MCF 10A (cell line): ENCODE measurements at regions not wholly inside any gene's neighbourhood (a gene's known extent, or its start where the extent isn't known, plus 50 kb on each side); places are given as distances from the start of the nearest gene placed in this dataset.

Experiments used
- BruUV-seq: library from RNA; stranded (reverse); fragments of 400-500 nt; replicated peaks from 2 replicates; lab custom pipeline; 2021; lab: Mats Ljungman, UMichigan
- CTCF ChIA-PET: fragments of 300-600 bp; sonication (Branson Sonifier 250); formaldehyde crosslinking; extraction: SDS; loops from one replicate; lab custom pipeline; 2021; ENCODE audit warnings: antibody characterized with exemption, inconsistent platforms; lab: Yijun Ruan, JAX
- POLR2A ChIA-PET: fragments of 300-600, 350-650 bp; sonication (Branson Sonifier 250); formaldehyde crosslinking; extraction: SDS; loops from one replicate; lab custom pipeline; 2020; ENCODE audit warnings: antibody characterized with exemption, inconsistent platforms; lab: Yijun Ruan, JAX
- DNase-seq: peaks from one replicate; pipeline ENCODE4 v3.0.0-alpha.2; 2018; ENCODE audit not compliant: unreplicated experiment
- H3K27ac Mint-ChIP-seq: one replicate; pipeline ENCODE4 v1.8.0; 2022; ENCODE audit warnings: mild to moderate bottlenecking, low read depth, mixed read lengths; ENCODE audit not compliant: unreplicated experiment
- H3K27me3 Mint-ChIP-seq: one replicate; pipeline ENCODE4 v1.8.0; 2022; ENCODE audit warnings: mixed read lengths; ENCODE audit not compliant: insufficient read depth, unreplicated experiment
- H3K36me3 Mint-ChIP-seq: one replicate; pipeline ENCODE4 v1.8.0; 2022; ENCODE audit warnings: mild to moderate bottlenecking, moderate library complexity, mixed read lengths; ENCODE audit not compliant: insufficient read depth, unreplicated experiment
- H3K4me1 Mint-ChIP-seq: one replicate; pipeline ENCODE4 v1.8.0; 2022; ENCODE audit warnings: mixed read lengths; ENCODE audit not compliant: insufficient read depth, unreplicated experiment
- H3K4me3 Mint-ChIP-seq: one replicate; pipeline ENCODE4 v1.8.0; 2022; ENCODE audit warnings: mild to moderate bottlenecking, moderate library complexity, mixed read lengths; ENCODE audit not compliant: unreplicated experiment
- H3K9me3 Mint-ChIP-seq: one replicate; pipeline ENCODE4 v1.8.0; 2022; ENCODE audit warnings: mixed read lengths; ENCODE audit not compliant: unreplicated experiment
- CTCF ChIP-seq: fragments of 200-600 bp; IDR thresholded peaks from one replicate; pipeline ENCODE4 v1.8.0; 2022; ENCODE audit warnings: antibody characterized with exemption, mild to moderate bottlenecking; ENCODE audit not compliant: unreplicated experiment
- intact Hi-C: fragments of 100-400 bp; cut with micrococcal nuclease; formaldehyde crosslinking; loops from 2 replicates; pipeline ENCODE4 v1.14.1; 2022

- H3K4me3 Mint-ChIP-seq: no peak overlapping the region
- no peak for DNase-seq
- no peaks in the 10 kb centered on the region for H3K36me3 Mint-ChIP-seq
- ChIA-PET CTCF (interaction anchor here (0.7 kb wide), 1 partner anchor 244 kb away, joined by 3 read pairs; no protein-coding TSS in a partner anchor), POLR2A (no interaction called here)
- no TSS peak for BruUV-seq
- peaks cover 9% of the 10 kb centered on the region for H3K9me3 Mint-ChIP-seq
- no peaks in the 10 kb centered on the region for H3K4me1 Mint-ChIP-seq
- TF ChIP-seq CTCF: no peak
- no peak overlapping the region for H3K27ac Mint-ChIP-seq
- intact Hi-C loops: no loop called here
- no peaks in the 10 kb centered on the region for H3K27me3 Mint-ChIP-seq
Observed at GRCh38 chr2:150903461-150903860, 358.2 kb downstream of the RBM43 start.

GRCh38 chr2:150903055-150903454 is 358.6 kb downstream of the RBM43 start:
- H3K27ac Mint-ChIP-seq: no peak overlapping the region

GRCh38 chr2:150900913-150901312 is 360.8 kb downstream of the RBM43 start:
- Mint-ChIP-seq H3K4me1 (no peaks in the 10 kb centered on the region), H3K36me3 (no peaks in the 10 kb centered on the region), H3K27me3 (no peaks in the 10 kb centered on the region), H3K4me3 (no peak overlapping the region), H3K9me3 (peaks cover 15% of the 10 kb centered on the region), H3K27ac (no peak overlapping the region)
- no TSS peak for BruUV-seq
- POLR2A ChIA-PET: no interaction called here
- CTCF ChIA-PET: interaction anchor here (0.6 to 0.9 kb wide), 3 partner anchors 11 to 1093 kb away, joined by 3 read pairs; no protein-coding TSS in a partner anchor
- intact Hi-C loops: no loop called here
- no peak for TF ChIP-seq CTCF
- no peak for DNase-seq

More at GRCh38 chr2:150903055-150903454, 358.6 kb downstream of the RBM43 start:
- ChIA-PET CTCF (interaction anchor here (0.7 kb wide), 1 partner anchor 245 kb away, joined by 3 read pairs; no protein-coding TSS in a partner anchor), POLR2A (interaction anchor here (0.8 kb wide), 1 partner anchor 9 kb away, joined by 3 read pairs; no protein-coding TSS in a partner anchor)
- no peak for DNase-seq
- intact Hi-C loops: no loop called here
- no peak overlapping the region for H3K4me3 Mint-ChIP-seq
- BruUV-seq: no TSS peak
- H3K27me3 Mint-ChIP-seq: no peaks in the 10 kb centered on the region
- no peak for TF ChIP-seq CTCF
- H3K4me1 Mint-ChIP-seq: no peaks in the 10 kb centered on the region
- peaks cover 13% of the 10 kb centered on the region for H3K9me3 Mint-ChIP-seq
- no peaks in the 10 kb centered on the region for H3K36me3 Mint-ChIP-seq

GRCh38 chr2:150895968-150896367 is 365.7 kb downstream of the RBM43 start:
- POLR2A ChIA-PET: interaction anchor here (0.7 to 0.8 kb wide), 2 partner anchors 15 to 1278 kb away, joined by 3 read pairs; no protein-coding TSS in a partner anchor
- BruUV-seq: no TSS peak
- DNase-seq: no peak
- Mint-ChIP-seq H3K27ac (no peak overlapping the region), H3K9me3 (peaks cover 16% of the 10 kb centered on the region), H3K27me3 (no peaks in the 10 kb centered on the region), H3K4me1 (no peaks in the 10 kb centered on the region), H3K36me3 (no peaks in the 10 kb centered on the region), H3K4me3 (no peak overlapping the region)
- TF ChIP-seq CTCF: no peak
- CTCF ChIA-PET: interaction anchor here (0.6 kb wide), 3 partner anchors 19 to 1154 kb away, joined by 3 to 5 read pairs (median 4); no protein-coding TSS in a partner anchor
- intact Hi-C loops: no loop called here
